HEK293 (cell line): ENCODE measurements at regions not wholly inside any gene's neighbourhood (a gene's known extent, or its start where the extent isn't known, plus 50 kb on each side); places are given as distances from the start of the nearest gene placed in this dataset.
"Not testable (repeated sequence)": the region's sequence is repeated elsewhere in the genome, so short reads cannot be mapped to it uniquely, and the experiment has no call there.

Experiments used
- CTCF ChIA-PET: fragments of 350-600 bp; formaldehyde crosslinking; extraction: SDS; loops from one replicate; lab custom pipeline; 2021; ENCODE audit warnings: antibody characterized with exemption; lab: Yijun Ruan, JAX
- POLR2A ChIA-PET: fragments of 300-600 bp; formaldehyde crosslinking; extraction: SDS; loops from one replicate; lab custom pipeline; 2020; ENCODE audit warnings: antibody characterized with exemption, inconsistent platforms; lab: Yijun Ruan, JAX
- H3K27ac ChIP-seq: fragments of 200-500 bp; sonication (Bioruptor generic); 2 replicates; pipeline ENCODE4 v1.5.1; 2014; ENCODE audit warnings: low read depth, low read length, control low read depth, inconsistent platforms; ENCODE audit errors: extremely low read depth
- H3K36me3 ChIP-seq, 2 experiments: fragments of 200-500 bp in 1 of 2; sonication (Bioruptor generic) in 1 of 2; 1 replicate in 1 of 2; 2 replicates in 1 of 2; pipeline ENCODE4 v1.5.1; 2014 to 2017; ENCODE audit warnings: inconsistent platforms in 2 of 2, low read length in 2 of 2; ENCODE audit not compliant: control insufficient read depth in 2 of 2, insufficient read depth in 1 of 2
- H3K4me1 ChIP-seq: fragments of 200-500 bp; sonication (Bioruptor generic); 2 replicates; pipeline ENCODE4 v1.5.1; 2014; ENCODE audit warnings: mild to moderate bottlenecking, low read length, inconsistent platforms; ENCODE audit not compliant: control insufficient read depth, insufficient read depth
- H3K4me3 ChIP-seq: 2 replicates; pipeline ENCODE4 v1.5.1; 2011; ENCODE audit warnings: low read depth, mild to moderate bottlenecking, control low read depth, low read length, moderate library complexity
- H3K9me3 ChIP-seq: fragments of 200-500 bp; sonication (Bioruptor generic); 2 replicates; pipeline ENCODE4 v1.5.1; 2014; ENCODE audit warnings: low read depth, low read length, inconsistent platforms; ENCODE audit not compliant: control insufficient read depth, insufficient read depth
- BCL11B ChIP-seq: fragments of 450-650 bp; formaldehyde crosslinking; IDR thresholded peaks from 2 replicates; pipeline ENCODE4 v1.5.1; 2016; ENCODE audit warnings: low read depth, missing biosample characterization, missing genetic modification characterization
- KLF9 ChIP-seq: fragments of 450-650 bp; formaldehyde crosslinking; IDR thresholded peaks from 2 replicates; pipeline ENCODE4 v1.5.1; 2016; ENCODE audit warnings: missing biosample characterization, missing genetic modification characterization, low read depth
- MYNN ChIP-seq: fragments of 450-650 bp; formaldehyde crosslinking; IDR thresholded peaks from 2 replicates; pipeline ENCODE4 v1.5.1; 2016; ENCODE audit warnings: missing biosample characterization, missing genetic modification characterization, borderline replicate concordance
- OSR2 ChIP-seq: fragments of 450-650 bp; formaldehyde crosslinking; IDR thresholded peaks from 2 replicates; pipeline ENCODE4 v1.5.1; 2016; ENCODE audit warnings: missing biosample characterization, missing genetic modification characterization
- ZEB2 ChIP-seq: fragments of 450-650 bp; formaldehyde crosslinking; IDR thresholded peaks from 2 replicates; pipeline ENCODE4 v1.5.1; 2016; ENCODE audit warnings: missing biosample characterization, missing genetic modification characterization
- ZNF114 ChIP-seq: fragments of 450-650 bp; formaldehyde crosslinking; IDR thresholded peaks from 2 replicates; pipeline ENCODE4 v1.5.0; 2017; ENCODE audit warnings: missing biosample characterization, missing genetic modification characterization
- ZNF501 ChIP-seq: fragments of 450-650 bp; formaldehyde crosslinking; IDR thresholded peaks from 2 replicates; pipeline ENCODE4 v1.5.1; 2016; ENCODE audit warnings: missing biosample characterization, missing genetic modification characterization
- ZNF560 ChIP-seq: fragments of 450-650 bp; formaldehyde crosslinking; IDR thresholded peaks from 2 replicates; pipeline ENCODE4 v1.5.1; 2017; ENCODE audit warnings: missing biosample characterization, missing genetic modification characterization, borderline replicate concordance
- ZNF658 ChIP-seq: fragments of 450-650 bp; formaldehyde crosslinking; IDR thresholded peaks from 2 replicates; pipeline ENCODE4; 2016; ENCODE audit warnings: missing biosample characterization, missing genetic modification characterization
- ZSCAN4 ChIP-seq: fragments of 450-650 bp; formaldehyde crosslinking; IDR thresholded peaks from 2 replicates; pipeline ENCODE4 v1.5.1; 2017; ENCODE audit warnings: missing biosample characterization, missing genetic modification characterization
- TF ChIP-seq, protein P1 (sequence below): fragments of 450-650 bp; formaldehyde crosslinking; IDR thresholded peaks from 2 replicates; pipeline ENCODE4 v1.5.1; 2017; ENCODE audit warnings: missing biosample characterization, missing genetic modification characterization

DNA sequence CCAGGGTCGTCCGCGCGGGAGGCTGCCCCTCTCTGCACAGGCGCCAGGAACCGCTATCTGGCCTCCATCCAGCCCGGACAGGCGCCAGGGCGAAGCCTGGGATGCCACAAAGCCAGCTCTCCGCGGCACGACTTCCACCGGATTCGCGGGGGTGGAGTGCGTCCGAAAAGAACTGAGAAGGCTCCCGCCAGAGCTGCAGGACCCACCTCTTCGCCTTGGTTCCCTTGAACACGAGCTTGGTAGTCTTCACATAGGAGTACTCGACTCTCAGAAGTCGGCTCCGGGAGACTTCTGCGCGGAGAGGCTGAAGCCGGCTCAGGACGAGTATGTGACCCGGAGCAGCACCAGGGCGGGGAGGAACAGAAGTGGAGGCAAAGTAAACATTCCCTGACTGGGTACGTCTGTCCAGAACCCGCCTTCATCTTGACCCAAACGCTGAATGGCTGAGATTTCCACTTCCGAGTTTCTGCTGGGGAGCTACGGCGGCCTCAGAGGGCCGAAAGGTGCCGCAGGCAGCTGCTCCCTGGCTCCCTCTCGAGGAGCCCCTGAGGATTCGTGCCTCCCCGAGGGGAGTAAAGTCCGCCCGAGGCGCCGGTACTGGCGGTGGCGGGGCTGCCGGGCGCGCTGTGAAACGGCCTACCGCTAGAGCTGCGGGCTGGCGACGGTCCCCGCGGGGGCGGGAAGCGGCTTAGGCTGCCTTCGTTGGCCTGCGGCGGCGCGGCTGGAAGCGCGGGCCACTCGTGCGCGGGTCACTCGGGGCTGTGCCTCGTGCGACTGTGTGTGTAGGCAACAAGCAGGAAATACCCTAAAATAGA, 2654.9 kb upstream of the DEFB115 start:
- H3K9me3 ChIP-seq, H3K4me3 ChIP-seq, H3K4me1 ChIP-seq, CTCF ChIA-PET, H3K27ac ChIP-seq, H3K36me3 ChIP-seq, POLR2A ChIA-PET: not testable (repeated sequence)

DNA sequence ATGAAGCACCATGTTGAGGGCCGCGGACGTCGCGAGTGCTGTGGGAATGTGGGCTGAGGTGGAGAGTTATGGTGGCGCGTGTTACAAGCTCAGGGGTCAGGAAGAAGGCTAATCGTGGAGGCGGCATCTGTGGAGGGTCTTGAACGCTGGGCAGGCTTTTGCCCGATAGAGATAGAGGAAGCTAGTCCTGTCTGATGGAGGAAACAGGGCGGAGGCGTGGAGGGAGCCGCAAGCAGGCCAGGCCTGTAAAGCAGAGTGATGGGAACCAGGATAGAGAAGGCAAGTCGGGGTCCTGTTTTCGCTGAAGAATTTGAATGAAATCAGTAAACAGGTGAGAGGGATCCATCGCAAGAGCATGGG, 2654.3 kb upstream of the DEFB115 start:
- H3K4me3 ChIP-seq, H3K9me3 ChIP-seq, H3K4me1 ChIP-seq, H3K27ac ChIP-seq, CTCF ChIA-PET, H3K36me3 ChIP-seq, POLR2A ChIA-PET: not testable (repeated sequence)

GRCh38 chr20:28616354-28616753, 2641.1 kb upstream of the DEFB115 start:
- Histone ChIP-seq H3K4me1 (no peaks in the 10 kb centered on the region), H3K27ac (no peak overlapping the region), H3K4me3 (no peak overlapping the region), H3K36me3 (no peaks in the 10 kb centered on the region), H3K9me3 (no peaks in the 10 kb centered on the region)
- POLR2A ChIA-PET = no interaction called here
- TF ChIP-seq ZEB2 (tag by site-specific recombination) (no peak), ZNF501 (tag by site-specific recombination) (no peak), MYNN (tag by site-specific recombination) (no peak), ZNF658 (tag by site-specific recombination) (no peak), KLF9 (tag by site-specific recombination) (no peak), ZNF560 (no peak), ZSCAN4 (tag by site-specific recombination) (no peak), OSR2 (tag by site-specific recombination) (no peak), ZNF114 (no peak), BCL11B (no peak)
- TF ChIP-seq, protein P1, sequence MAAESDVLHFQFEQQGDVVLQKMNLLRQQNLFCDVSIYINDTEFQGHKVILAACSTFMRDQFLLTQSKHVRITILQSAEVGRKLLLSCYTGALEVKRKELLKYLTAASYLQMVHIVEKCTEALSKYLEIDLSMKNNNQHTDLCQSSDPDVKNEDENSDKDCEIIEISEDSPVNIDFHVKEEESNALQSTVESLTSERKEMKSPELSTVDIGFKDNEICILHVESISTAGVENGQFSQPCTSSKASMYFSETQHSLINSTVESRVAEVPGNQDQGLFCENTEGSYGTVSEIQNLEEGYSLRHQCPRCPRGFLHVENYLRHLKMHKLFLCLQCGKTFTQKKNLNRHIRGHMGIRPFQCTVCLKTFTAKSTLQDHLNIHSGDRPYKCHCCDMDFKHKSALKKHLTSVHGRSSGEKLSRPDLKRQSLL (tag by site-specific recombination) = no peak
- CTCF ChIA-PET = no interaction called here

GRCh38 chr20:28619956-28620651, 2637.4 kb upstream of the DEFB115 start:
- H3K9me3 ChIP-seq, H3K4me3 ChIP-seq, H3K27ac ChIP-seq, CTCF ChIA-PET, POLR2A ChIA-PET, H3K36me3 ChIP-seq, H3K4me1 ChIP-seq: not testable (repeated sequence)

DNA sequence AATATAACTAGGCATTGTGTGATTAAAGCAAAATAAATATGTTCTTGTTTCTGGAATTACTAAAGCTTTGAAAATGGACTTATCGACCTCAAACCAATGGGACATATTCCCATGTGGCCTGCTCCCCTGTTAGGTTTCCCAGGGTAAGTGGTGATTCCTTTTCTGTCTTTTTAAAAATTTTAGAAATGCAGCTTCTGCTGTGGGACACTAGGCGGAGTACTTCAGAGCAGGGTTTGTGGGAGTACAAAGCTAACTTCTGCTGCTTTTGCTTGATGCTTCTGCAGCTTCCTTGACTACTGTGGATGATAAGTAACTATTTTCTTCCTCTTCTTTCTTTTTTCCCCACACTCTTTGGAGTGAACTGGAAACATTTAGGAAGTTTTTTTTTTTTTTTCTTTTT, 2632.4 kb upstream of the DEFB115 start:
- H3K36me3 ChIP-seq, H3K9me3 ChIP-seq, POLR2A ChIA-PET, H3K4me3 ChIP-seq, H3K4me1 ChIP-seq, H3K27ac ChIP-seq, CTCF ChIA-PET: not testable (repeated sequence)
